NCI-H510A treated with DMSO at 0.1 percent for 48 hours (cell line): ENCODE measurements at regions not wholly inside any gene's neighbourhood (a gene's known extent, or its start where the extent isn't known, plus 50 kb on each side); places are given as distances from the start of the nearest gene placed in this dataset.
"Not testable (repeated sequence)": the region's sequence is repeated elsewhere in the genome, so short reads cannot be mapped to it uniquely, and the experiment has no call there.

ENCODE experiments used
- DNase-seq: peaks from one replicate; lab custom pipeline; 2025; lab: John Stamatoyannopoulos, UW

DNA sequence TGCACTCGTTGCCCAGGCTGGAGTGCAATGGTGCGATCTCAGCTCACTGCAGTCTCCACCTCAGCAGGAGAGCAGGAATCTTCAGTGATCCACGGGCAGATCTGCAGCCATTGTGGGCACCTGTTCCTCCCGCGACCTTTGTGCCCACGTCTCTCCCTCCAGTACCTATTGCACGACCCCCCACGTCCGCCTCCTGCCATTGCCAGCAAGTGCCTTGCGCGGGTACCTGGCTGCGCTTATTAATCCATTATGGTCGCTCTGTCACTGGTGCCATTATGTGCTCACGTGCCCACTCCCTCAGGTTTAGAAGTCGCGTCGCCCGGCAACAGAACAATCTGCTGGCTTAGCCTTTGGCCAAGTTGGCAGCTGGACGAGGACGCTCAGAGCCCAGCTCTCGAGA is 146.2 kb upstream of the C1QTNF3 start:
- DNase-seq: not testable (repeated sequence)

DNA sequence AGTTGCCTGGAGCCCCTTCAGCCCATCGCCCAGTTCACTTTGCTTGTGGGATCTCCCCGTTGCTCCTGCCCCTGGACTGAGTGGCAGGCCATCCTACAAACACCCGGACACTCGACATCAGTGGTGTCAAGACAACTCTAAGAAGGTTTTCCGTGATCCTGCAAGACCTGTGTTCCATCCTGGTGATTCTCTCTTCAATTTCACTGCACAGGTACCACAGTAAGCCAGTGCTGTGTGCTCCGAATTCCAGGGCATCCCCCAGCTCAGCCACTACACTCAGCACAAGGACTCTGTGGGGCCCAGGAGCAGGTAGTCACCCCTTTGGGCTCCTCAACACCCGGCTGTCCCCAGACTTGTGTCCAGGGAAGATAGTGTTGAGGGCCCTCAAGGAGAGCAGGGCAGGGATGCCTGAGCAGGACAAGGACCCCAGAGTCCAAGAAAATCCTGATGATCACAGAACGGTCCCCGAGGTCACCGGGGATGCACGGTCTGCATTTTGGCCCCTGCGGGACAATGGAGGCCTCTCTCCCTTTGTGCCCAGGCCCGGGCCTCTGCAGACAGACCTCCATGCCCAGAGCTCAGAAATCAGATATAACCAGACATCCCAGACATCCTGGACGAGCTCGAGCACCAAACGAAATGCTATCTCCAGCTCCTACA is 146.9 kb upstream of the C1QTNF3 start:
- DNase-seq: not testable (repeated sequence)

DNA sequence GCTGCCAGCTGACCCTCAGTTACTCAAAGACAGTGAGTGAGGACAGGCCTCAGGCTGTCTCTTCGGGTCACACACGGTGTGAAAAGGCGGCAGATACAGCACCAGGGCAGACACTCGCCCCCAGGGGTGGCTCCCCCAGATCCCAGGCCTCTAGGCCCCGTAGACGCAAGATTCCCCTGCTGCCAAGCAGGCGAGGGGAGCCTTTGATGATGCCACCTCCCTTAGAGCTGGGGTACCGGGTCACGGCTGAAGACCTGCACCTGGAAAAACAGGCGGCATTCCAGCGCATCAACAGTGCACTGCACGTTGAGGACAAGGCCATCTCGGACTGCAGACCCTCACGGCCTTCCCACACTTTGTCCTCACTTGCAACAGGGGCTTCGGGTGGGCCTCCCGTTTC is 147.5 kb upstream of the C1QTNF3 start:
- DNase-seq: not testable (repeated sequence)

DNA sequence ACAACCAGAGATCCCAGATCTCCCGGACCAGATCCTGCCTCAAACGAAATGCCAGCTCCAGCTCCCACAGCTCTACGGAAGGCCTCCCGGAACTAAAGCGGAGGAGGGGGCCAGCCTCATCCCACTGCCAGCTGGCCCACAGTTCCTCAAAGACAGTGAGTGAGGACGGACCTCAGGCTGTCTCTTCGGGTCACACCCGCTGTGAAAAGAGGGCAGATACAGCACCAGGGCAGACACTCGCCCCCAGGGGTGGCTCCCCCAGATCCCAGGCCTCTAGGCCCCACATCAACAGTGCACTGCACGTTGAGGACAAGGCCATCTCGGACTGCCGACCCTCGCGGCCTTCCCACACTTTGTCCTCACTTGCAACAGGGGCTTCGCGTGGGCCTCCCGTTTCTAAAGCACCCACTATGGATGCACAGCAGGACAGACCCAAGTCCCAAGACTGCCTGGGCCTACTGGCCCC is 148.3 kb upstream of the C1QTNF3 start:
- DNase-seq: not testable (repeated sequence)

DNA sequence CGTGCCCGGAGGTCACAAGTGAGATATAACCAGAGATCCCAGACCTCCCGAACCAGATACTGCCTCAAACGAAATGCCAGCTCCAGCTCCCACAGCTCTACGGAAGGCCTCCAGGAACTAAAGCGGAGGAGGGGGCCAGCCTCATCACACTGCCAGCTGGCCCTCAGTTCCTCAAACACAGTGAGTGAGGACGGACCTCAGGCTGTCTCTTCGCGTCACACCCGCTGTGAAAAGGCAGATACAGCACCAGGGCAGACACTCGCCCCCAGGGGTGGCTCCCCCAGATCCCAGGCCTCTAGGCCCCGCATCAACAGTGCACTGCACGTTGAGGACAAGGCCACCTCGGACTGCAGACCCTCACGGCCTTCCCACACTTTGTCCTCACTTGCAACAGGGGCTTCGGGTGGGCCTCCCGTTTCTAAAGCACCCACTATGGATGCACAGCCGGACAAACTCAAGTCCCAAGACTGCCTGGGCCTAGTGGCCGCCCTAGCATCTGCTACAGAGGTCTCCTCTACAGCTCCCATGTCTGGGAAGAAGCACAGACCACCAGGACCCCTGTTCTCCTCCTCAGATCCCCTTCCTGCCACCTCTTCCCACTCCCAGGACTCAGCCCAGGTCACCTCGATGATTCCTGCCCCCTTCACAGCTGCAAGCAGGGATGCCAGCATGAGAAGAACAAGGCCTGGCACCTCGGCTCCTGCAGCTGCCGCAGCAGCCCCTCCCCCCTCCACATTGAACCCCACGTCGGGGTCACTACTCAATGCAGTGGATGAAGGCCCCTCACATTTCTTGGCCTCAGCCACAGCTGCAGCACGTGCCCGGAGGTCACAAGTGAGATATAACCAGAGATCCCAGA is 149.3 kb upstream of the C1QTNF3 start:
- not testable (repeated sequence) for DNase-seq

GRCh38 chr5:34192923-34193262 is 149.9 kb upstream of the C1QTNF3 start:
- not testable (repeated sequence) for DNase-seq

- DNase-seq: not testable (repeated sequence)
Measured at GRCh38 chr5:34193297-34193696, 150.3 kb upstream of the C1QTNF3 start.

- DNase-seq: not testable (repeated sequence)
Measured at GRCh38 chr5:34193804-34194203, 150.8 kb upstream of the C1QTNF3 start.

GRCh38 chr5:34196091-34196490 is 153.1 kb upstream of the C1QTNF3 start:
- not testable (repeated sequence) for DNase-seq

GRCh38 chr5:34205347-34205746 is 162.3 kb upstream of the C1QTNF3 start:
- DNase-seq: not testable (repeated sequence)

DNA sequence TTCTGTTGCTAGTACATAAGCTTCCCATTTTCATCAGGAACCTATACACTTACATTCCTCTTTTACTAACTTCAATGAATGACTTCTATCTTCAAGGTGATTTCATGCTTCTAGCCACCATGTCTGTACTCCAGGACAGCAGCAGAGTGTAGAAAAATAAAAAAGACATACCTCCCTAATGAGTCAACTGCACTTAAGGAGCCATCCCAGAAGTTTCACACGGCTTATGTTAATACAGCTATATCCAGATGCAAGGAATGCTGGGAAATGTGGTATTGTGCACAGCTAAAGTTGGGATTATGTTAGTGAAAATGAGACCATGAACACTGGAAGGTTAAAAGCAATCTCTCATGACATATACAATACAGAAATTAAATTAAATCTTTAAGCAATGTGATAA is 174.4 kb upstream of the C1QTNF3 start:
- not testable (repeated sequence) for DNase-seq

DNA sequence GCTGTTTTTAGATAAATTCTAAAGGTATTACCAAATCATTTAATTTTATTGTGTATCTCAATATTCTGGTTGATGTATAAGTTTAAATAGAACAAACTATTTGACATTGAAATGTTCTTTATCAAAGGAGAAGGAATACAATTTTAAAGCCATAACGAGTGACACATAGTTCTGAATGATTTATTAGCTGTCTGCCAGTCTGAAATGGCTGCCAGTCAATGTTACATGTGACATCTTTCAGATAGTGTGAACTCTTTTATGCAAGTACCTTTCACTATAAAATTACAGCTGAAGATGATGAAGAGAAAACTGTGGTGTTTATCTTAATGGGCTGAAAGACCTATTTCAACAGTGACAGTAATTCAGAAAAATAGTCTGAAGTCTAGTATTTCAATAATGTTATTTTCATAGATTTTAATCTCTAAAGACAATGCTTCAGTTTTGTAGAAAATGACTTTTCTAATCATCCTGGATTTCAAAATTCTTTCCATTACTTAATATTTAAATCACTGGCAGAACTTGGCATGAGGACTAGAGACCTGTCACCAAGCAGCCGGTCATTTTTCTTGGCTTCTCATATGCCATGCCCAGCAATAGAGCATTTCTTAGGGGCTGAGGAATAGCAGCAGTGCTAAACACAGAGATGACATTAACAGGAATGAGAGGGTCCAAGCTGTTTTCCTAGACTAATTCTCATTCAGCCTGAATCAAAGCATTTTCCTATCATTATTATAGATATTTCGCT is 178.5 kb upstream of the C1QTNF3 start:
- not testable (repeated sequence) for DNase-seq

- DNase-seq: not testable (repeated sequence)
Measured at GRCh38 chr5:34223158-34223557, 180.1 kb upstream of the C1QTNF3 start.

GRCh38 chr5:34230402-34230801 is 187.4 kb upstream of the C1QTNF3 start:
- DNase-seq: not testable (repeated sequence)

GRCh38 chr5:34243802-34244201 is 200.8 kb upstream of the C1QTNF3 start:
- DNase-seq: not testable (repeated sequence)

- not testable (repeated sequence) for DNase-seq
Measured at GRCh38 chr5:34244281-34245031, 201.4 kb upstream of the C1QTNF3 start.

DNA sequence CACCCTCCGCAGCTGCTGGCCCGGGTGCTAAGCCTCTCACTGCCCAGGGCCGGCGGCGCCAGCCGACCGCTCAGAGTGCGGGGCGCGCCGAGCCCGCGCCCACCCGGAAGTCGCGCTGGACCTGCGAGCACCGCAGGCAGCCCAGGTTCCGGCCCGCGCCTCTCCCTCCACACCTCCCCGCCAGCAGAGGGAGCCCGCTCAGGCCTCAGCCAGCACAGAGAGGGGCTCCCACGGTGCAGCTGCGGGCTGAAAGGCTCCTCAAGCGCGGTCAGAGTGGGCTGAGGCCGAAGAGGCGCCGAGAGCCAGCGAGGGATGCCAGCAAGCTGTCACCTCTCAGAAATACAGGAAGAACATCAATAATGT is 202.0 kb upstream of the C1QTNF3 start:
- DNase-seq: not testable (repeated sequence)

GRCh38 chr5:34245813-34246212 is 202.8 kb upstream of the C1QTNF3 start:
- peak; percentile 54 for DNase-seq

DNA sequence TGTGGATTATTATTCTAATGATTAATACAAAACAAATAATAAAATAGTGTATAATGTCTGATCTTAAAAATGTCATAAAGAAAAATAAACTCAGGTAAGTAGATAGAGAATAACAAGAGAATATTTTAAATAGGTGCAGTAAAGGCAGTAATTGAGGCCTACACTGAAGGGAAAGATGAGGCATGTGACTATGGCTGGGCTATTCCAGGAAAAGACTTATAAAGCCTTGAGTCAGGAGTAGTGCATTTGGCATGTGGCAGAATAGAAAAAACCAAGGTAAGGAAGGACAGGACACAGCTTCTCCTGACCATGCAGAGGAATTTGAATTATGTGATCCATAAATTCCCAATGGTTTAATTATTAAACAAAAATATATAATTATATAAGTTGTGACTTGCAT is 215.6 kb upstream of the C1QTNF3 start:
- DNase-seq: not testable (repeated sequence)

DNA sequence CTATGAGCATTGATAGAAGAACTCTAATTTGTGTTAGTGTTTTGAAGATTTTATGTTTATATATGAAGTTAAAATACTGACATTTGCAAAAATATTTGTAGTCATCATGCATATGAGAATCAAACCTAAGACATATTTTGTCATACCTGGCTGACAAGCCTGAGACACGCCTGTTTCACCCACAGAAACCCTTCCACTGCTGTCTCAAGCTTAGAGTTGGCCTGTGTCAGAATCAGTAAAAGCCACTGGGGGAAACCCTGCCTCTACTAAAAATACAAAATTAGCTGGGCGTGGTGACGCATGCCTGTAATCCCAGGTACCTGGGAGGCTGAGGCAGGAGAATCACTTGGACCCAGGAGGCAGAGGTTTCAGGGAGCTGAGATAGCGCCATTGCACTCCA is 218.0 kb upstream of the C1QTNF3 start:
- not testable (repeated sequence) for DNase-seq

GRCh38 chr5:34266151-34266550 is 223.1 kb upstream of the C1QTNF3 start:
- DNase-seq: not testable (repeated sequence)

DNA sequence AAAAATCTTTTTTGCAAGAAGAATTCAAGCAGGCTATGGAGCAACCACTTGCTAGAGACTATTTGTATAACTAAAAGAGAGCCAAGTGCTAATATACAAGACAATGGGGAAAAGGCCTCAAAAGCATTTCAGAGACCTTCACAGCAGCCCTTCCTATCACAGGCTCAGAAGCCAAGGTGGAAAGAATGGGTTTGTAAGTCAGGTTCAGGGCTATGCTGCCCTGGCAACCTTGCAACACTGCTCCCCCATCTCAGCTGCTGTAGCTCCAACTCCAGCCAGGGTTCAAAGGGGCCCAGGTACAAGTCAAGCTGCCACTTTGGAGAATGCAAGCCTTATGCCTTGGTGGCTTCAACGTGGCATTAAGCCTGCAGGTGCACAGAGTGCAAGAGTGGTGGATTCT is 253.7 kb upstream of the C1QTNF3 start:
- not testable (repeated sequence) for DNase-seq
